Motor neuron (in vitro differentiated cells): ENCODE measurements at regions not wholly inside any gene's neighbourhood (a gene's known extent, or its start where the extent isn't known, plus 50 kb on each side); places are given as distances from the start of the nearest gene placed in this dataset.
"Not testable (repeated sequence)": the region's sequence is repeated elsewhere in the genome, so short reads cannot be mapped to it uniquely, and the experiment has no call there.

Source experiments
- ATAC-seq, 8 experiments: fragments of 200-7000 bp; cut with Tn5 transposase; replicated peaks in 6 of 8; 2 replicates each; pipeline ENCODE4 v1.8.0; 2021; ENCODE audit warnings: mild to moderate bottlenecking in 8 of 8, moderate library complexity in 8 of 8
- H3K27ac ChIP-seq, 2 donors: fragments of 250-450 bp; sonication (Bioruptor Pico); 2 replicates each; pipeline ENCODE4 v1.9.0; 2021; ENCODE audit warnings: antibody characterized with exemption in 2 of 2, mild to moderate bottlenecking in 2 of 2, moderate library complexity in 1 of 2
- H3K4me1 ChIP-seq, 2 donors: fragments of 250-450 bp; sonication (Bioruptor Pico); replicated peaks in 1 of 2; 2 replicates each; pipeline ENCODE4 v1.6.1; 2021; ENCODE audit warnings: antibody characterized with exemption in 2 of 2, mild to moderate bottlenecking in 2 of 2, moderate library complexity in 1 of 2
- H3K4me3 ChIP-seq, 5 donors: fragments of 250-450 bp; sonication (Bioruptor Pico); 2 replicates each; pipeline ENCODE4 v1.9.0; 2021; ENCODE audit warnings: antibody characterized with exemption in 5 of 5, mild to moderate bottlenecking in 5 of 5, moderate library complexity in 4 of 5
- WGBS, 10 experiments: fragments of 450-650 bp; shearing (Covaris generic); methylation state at CpG; one replicate each; pipeline ENCODE4 v1.0.0; 2022; 5-methylcytosine and 5-hydroxymethylcytosine counted together
- in situ Hi-C, 9 experiments: fragments of 400-800 bp; cut with MboI; loops; one replicate each; pipeline ENCODE4 v1.15.0; 2021; ENCODE audit warnings: low sequenced_read_pairs in 9 of 9, low pct_unique_long_range_greater_than_20kb in 2 of 9; ENCODE audit not compliant: unreplicated experiment in 9 of 9

DNA sequence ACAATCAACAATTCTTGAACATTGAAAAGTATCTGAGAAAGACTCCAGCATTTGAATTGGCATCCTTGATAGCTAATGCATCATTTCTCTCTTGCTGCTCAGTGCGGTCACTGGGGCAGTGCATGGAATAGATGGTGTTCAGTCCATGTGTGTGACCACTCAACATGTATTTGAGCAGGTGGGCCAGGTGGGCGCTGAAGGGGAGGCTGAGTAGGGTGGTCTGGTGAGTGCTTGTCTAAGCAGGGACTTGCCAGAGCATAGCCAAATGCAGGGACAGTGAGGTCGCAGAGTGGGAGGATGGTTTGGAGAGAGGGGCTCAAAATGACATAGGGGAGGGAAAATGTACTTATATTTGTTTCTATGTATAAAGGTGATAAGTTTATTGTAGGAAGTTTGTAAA is 409.0 kb downstream of the TMEM121 start:
- in situ Hi-C loops: no loop called here
- no peaks in the 10 kb centered on the region for H3K4me1 ChIP-seq
- no peak overlapping the region for H3K27ac ChIP-seq
- H3K4me3 ChIP-seq: no peak overlapping the region
- ATAC-seq: no peak
- 0 to 50% (median 29%) methylated on average over 1 to 3 of the region's 3 CpGs; no CpG with 5 or more reads in 6 of the 10 experiments for WGBS, 10 experiments

DNA sequence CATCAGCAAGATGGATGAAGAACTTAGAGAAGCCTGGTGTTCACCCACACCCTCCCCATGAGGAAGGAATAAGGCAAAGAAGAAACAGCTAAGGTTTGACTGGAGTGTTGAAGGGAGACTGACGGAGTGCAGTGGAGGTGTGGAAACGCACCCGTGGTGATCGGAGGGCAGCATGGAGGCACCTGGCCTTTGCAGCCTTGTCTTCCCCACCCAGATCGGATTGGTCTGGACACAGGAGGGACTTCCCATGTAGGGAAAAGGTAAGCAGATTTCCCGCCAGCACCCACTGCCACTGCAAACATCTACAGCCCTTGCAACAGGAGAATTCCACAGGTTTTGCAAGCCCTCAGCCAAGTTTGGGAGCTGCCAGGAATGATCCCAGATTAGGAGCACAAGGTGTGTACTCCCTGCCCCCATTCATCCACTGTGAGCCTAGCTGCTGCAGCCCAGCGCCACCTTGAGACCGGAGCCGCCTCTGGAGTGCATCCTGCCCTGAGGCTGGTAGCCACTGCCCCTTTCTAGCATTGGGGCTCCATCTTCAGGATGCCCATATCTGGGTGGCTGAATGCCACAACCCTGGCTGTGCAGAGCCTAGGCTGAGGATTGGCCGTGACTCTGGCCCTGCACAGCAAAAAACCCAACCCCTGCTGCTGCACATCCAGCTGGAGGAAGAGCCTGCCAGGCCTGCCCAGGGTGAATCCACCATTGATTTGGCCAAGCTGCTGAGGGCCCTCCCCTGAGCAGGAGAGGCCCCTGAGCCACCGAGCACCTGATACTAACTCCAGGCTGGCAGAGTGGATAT is 411.1 kb downstream of the TMEM121 start:
- in situ Hi-C loops: no loop called here
- Histone ChIP-seq H3K4me1 (no peaks in the 10 kb centered on the region), H3K4me3 (no peak overlapping the region), H3K27ac (no peak overlapping the region)
- no peak for ATAC-seq
- WGBS, 10 experiments: 11 to 83% (median 48%) methylated on average over 1 to 7 of the region's 11 CpGs; no CpG with 5 or more reads in 3 of the 10 experiments

DNA sequence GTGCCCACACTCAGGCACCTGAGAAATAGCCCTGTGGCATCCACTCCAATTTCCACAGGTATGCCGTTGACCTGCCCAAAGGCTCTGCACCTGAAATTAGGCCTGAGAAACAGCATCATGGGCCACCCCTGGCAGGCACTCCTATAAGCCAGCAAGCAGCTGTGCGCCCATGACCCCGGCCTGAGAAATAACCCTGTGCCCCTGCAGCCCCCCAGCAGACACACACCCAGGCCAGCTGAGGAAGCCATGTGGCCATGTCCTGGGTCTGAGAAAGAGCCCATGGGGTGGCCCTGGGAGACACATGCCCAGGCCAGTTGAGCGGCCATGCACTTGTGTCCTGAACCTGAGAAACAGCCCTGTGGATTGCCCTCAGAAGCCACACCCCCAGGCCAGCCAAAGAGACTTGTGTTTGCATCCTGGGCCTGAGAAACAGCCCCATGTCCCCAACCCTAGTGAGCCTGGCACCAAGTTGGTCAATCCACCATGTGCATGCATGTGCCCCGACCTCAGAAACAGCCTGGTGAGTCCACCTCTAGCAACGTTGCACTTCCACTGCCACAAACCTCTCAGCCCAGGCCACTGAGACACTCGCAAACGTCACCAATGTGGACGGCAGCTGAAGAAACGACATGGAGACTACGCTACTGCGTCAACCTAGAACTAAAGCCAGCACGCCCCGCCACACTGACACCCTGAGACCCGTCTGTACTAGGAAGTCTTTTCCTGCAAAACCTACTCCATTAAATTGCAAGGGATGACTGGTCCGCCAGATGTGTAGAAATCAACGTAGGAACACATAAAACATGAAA is 411.9 kb downstream of the TMEM121 start:
- ATAC-seq: no peak
- no peak overlapping the region for H3K27ac ChIP-seq
- H3K4me1 ChIP-seq: no peaks in the 10 kb centered on the region
- no peak overlapping the region for H3K4me3 ChIP-seq
- in situ Hi-C loops: no loop called here
- WGBS, 10 experiments: 11 to 55% (median 39%) methylated on average over 1 to 12 of the region's 17 CpGs

- H3K27ac ChIP-seq: no peak overlapping the region
- in situ Hi-C loops: no loop called here
- no peak for ATAC-seq
- H3K4me3 ChIP-seq: no peak overlapping the region
- WGBS, 10 experiments: 0 to 13% (median 0%) methylated on average over 1 of the region's 1 CpG
- no peaks in the 10 kb centered on the region for H3K4me1 ChIP-seq
These were observed 412.6 kb downstream of the TMEM121 start for GRCh38 chr14:105938959-105939358.

DNA sequence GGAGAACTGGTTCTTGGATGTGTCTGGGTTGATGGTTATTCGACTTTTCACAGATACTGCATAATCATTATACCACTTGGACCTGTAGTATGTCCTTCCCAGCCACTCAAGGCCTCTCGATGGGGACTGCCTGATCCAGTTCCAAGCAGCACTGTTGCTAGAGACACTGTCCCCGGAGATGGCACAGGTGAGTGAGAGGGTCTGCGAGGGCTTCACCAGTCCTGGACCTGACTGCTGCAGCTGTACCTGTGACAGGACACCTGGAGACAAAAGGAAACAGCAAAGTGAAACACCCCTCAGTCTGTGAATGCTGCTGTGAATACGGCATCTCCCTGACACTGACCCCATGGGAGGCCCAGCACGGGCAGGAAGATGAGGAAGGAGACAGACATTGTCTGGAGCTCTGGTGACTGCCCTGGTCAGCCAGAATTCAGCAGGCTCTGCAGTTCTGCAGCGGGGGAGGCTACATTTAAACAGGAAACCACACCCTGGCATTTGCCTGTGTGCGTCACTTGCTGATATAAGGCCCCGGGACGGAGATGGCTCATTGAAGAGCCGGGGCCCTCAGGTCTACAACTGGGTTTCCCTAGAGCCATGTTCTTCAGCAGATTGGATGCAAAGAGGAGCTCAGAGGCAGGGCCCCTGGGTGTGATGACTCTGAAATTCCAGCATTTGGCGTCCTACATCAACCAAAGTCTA is 413.6 kb downstream of the TMEM121 start:
- no peaks in the 10 kb centered on the region for H3K4me1 ChIP-seq
- H3K4me3 ChIP-seq: no peak overlapping the region
- WGBS, 10 experiments: 0 to 60% (median 10%) methylated on average over 1 to 8 of the region's 12 CpGs; no CpG with 5 or more reads in 3 of the 10 experiments
- in situ Hi-C loops: no loop called here
- ATAC-seq: no peak
- H3K27ac ChIP-seq: no peak overlapping the region

GRCh38 chr14:105940534-105941225 is 414.3 kb downstream of the TMEM121 start:
- in situ Hi-C loops: no loop called here
- WGBS, 10 experiments: 11 to 80% (median 18%) methylated on average over 1 to 6 of the region's 9 CpGs; no CpG with 5 or more reads in 3 of the 10 experiments
- ATAC-seq: no peak
- Histone ChIP-seq H3K27ac (no peak overlapping the region), H3K4me1 (no peaks in the 10 kb centered on the region), H3K4me3 (no peak overlapping the region)

DNA sequence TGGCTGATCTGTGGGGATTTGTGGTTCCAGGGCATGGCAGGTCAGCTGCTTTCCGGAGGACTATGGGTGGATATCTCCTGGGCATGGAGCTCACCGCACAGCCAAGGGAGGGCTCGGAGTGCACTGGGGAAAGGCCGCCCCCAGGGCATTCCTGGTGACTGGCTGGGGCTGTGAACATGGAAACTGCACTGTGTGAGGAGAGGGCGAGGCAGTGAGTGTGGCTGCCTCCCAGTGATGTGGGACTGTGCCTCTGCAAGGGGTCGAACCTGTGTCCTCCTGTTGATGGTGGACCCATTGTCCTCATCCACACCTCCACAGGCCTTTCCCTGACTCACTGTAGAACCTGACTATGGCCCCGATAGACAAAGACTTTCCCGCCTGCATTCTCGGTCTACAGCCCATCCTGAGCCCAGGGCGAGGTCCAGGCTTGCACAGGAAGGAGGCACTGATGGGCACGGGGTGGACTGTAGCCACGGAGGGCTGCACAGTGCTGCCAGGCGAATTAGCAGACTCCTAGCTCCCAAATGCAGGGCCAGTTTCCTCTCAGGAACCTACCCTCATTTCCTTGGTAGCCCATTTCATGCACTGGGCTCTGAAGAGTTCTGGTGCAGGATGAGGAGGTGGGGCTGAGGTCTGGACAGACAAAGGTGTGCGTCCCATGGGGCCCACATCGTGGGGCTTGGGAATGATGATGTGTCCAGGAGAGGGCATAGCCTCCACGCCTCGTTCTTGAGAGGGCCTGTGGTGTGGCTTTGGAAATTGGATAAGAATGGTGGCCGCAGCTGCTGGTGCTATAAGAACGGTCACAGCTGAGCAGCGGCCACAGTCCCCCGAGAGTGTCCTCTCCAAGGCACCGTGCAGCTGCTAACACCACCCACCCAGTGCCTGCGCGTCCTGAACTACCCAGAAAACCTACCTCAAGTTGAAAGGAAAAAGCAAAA is 415.1 kb downstream of the TMEM121 start:
- in situ Hi-C loops: no loop called here
- WGBS, 10 experiments: 3 to 62% (median 42%) methylated on average over 2 to 16 of the region's 24 CpGs; no CpG with 5 or more reads in 1 of the 10 experiments
- ATAC-seq: no peak

DNA sequence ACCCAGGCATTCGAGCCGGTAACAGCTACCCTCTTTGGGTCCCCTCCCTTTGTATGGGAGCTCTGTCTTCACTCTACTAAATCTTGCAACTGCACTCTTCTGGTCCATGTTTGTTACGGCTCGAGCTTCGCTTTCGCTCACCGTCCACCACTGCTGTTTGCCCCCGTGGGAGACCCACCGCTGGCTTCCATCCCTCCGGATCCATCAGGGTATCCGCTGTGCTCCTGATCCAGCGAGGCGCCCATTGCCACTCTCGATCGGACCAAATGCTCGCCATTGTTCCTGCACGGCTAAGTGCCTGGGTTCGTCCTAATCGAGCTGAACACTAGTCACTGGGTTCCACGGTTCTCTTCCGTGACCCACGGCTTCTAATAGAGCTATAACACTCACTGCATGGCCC is 416.3 kb downstream of the TMEM121 start:
- whole genome bisulfite sequencing, 10 experiments: 27 to 76% (median 57%) methylated on average over 1 to 13 of the region's 22 CpGs; no CpG with 5 or more reads in 4 of the 10 experiments
- H3K4me1 ChIP-seq, H3K4me3 ChIP-seq, ATAC-seq, H3K27ac ChIP-seq, in situ Hi-C loops: not testable (repeated sequence)

More for the DNA sequence above, 415.1 kb downstream of the TMEM121 start:
- H3K4me3 ChIP-seq: no peak overlapping the region
- H3K4me1 ChIP-seq: no peaks in the 10 kb centered on the region
- no peak overlapping the region for H3K27ac ChIP-seq

- in situ Hi-C loops: no loop called here
- no peak overlapping the region for H3K27ac ChIP-seq
- no peak for ATAC-seq
- 7 to 65% (median 32%) methylated on average over 1 to 6 of the region's 12 CpGs; no CpG with 5 or more reads in 4 of the 10 experiments for WGBS, 10 experiments
- H3K4me1 ChIP-seq: no peaks in the 10 kb centered on the region
- H3K4me3 ChIP-seq: no peak overlapping the region
These were observed 417.7 kb downstream of the TMEM121 start for GRCh38 chr14:105943973-105944602.

GRCh38 chr14:105944632-105945610 is 418.5 kb downstream of the TMEM121 start:
- in situ Hi-C loops: no loop called here
- ATAC-seq: peak in 2 of 8 experiments; percentile 34 to 97
- Histone ChIP-seq H3K4me1 (no peaks in the 10 kb centered on the region), H3K4me3 (no peak overlapping the region), H3K27ac (no peak overlapping the region)
- WGBS, 10 experiments: 10 to 58% (median 45%) methylated on average over 1 to 15 of the region's 30 CpGs; no CpG with 5 or more reads in 4 of the 10 experiments
